A673 (cell line): ENCODE measurements at regions not wholly inside any gene's neighbourhood (a gene's known extent, or its start where the extent isn't known, plus 50 kb on each side); places are given as distances from the start of the nearest gene placed in this dataset.

Source experiments
- CTCF ChIP-seq: fragments of 300-800, 200-600 bp; sonication (generic); conservative IDR thresholded peaks from 2 replicates; pipeline ENCODE4 v1.5.1; 2017; ENCODE audit warnings: low read depth, mild to moderate bottlenecking, antibody characterized with exemption, low read length, moderate library complexity, mixed read lengths
- EZH2 ChIP-seq: fragments of 200-600 bp; sonication (generic); IDR thresholded peaks from 2 replicates; pipeline ENCODE4 v1.6.1; 2017; ENCODE audit warnings: borderline replicate concordance, low read depth, mild to moderate bottlenecking, mixed read lengths, antibody characterized with exemption, low read length; ENCODE audit not compliant: poor library complexity, severe bottlenecking

GRCh38 chr2:230602562-230603230 lies 109.9 kb upstream of the CAB39 start:
- no peak for TF ChIP-seq CTCF
- TF ChIP-seq EZH2, result no peak
